ENCODE measurements at regions not wholly inside any gene's neighbourhood (a gene's known extent, or its start where the extent isn't known, plus 50 kb on each side); places are given as distances from the start of the nearest gene placed in this dataset.

DNA sequence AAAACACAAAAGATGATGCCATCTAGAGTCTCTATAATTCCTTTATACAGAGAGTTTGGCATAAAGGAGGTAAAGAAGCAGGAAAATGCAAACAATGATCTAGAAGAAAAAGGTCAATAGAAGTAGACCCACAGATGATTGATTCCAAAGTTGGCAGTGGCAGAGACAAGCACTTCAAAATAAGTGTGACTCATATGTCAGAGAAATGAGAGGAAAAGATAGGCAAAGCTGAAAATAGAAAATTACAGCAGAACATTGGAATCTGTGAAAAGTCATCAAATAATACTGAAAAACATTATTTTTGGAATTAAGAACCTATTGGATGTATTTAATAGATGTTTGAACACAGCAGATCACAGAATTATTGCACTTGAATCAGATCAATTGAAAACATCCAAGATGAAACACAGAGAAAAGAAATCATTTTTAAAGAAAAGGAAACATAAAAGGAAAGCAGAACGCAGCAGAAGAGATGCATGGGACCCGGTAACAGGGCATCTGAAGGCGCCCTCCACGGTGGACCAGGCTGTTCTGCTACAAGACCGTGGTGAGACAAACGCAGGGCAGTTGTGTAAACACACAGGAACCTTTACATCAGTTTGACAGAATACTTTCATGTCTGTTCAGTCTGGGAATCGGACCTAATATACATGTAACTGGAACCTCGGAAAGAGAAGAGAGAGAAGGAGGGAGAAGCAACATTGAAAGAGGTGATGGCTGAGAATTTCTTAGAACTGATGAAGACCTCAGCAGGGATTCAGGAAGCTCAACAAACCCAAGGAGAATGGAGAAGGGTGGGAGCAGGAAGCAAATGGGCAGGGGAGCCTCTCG lies 74.6 kb upstream of the GPC1 start:
- TF ChIP-seq, protein P1, sequence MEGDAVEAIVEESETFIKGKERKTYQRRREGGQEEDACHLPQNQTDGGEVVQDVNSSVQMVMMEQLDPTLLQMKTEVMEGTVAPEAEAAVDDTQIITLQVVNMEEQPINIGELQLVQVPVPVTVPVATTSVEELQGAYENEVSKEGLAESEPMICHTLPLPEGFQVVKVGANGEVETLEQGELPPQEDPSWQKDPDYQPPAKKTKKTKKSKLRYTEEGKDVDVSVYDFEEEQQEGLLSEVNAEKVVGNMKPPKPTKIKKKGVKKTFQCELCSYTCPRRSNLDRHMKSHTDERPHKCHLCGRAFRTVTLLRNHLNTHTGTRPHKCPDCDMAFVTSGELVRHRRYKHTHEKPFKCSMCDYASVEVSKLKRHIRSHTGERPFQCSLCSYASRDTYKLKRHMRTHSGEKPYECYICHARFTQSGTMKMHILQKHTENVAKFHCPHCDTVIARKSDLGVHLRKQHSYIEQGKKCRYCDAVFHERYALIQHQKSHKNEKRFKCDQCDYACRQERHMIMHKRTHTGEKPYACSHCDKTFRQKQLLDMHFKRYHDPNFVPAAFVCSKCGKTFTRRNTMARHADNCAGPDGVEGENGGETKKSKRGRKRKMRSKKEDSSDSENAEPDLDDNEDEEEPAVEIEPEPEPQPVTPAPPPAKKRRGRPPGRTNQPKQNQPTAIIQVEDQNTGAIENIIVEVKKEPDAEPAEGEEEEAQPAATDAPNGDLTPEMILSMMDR (IDR thresholded peaks at IDR 0.05; ENCODE audit: unreplicated experiment) = no peak
- Mint-ChIP-seq H3K27me3 (ENCODE audit: unreplicated experiment) (peaks cover 10% of the 10 kb centered on the region), H3K4me1 (ENCODE audit: unreplicated experiment) (no peaks in the 10 kb centered on the region), H3K9me3 (ENCODE audit: unreplicated experiment) (peaks cover 12% of the 10 kb centered on the region), H3K27ac (ENCODE audit: unreplicated experiment) (no peak overlapping the region), H3K4me3 (ENCODE audit: unreplicated experiment) (no peak overlapping the region), H3K36me3 (ENCODE audit: low read depth, unreplicated experiment) (peaks cover 8% of the 10 kb centered on the region)
- DNase-seq (ENCODE audit: low spot score) = no peak

DNA sequence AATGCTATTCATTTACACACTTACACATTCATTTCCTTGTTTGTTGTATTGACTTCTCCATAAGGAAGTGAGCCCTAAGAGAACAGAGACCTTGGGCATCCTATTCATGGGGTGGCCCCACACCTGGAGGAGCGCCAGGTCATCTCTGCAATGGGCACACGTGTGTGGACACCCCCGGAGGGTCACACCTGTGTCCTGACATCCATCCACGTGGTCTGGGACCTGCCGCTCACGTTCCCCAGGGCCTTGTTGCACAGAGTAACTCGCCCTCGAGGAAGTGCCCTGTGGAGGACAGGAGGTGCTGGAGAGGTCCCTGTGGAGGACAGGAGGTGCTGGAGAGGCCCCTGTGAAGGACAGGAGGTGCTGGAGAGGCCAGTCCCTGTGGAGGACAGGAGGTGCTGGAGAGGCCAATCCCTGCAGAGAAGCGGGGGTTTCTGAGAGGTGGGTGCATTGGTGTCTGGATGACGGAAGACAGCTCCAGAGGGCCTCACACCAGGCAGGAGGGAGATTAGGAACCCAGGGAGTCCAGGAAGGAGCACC lies 73.2 kb upstream of the GPC1 start:
- H3K4me1 Mint-ChIP-seq (ENCODE audit: unreplicated experiment) = no peaks in the 10 kb centered on the region
- peaks cover 8% of the 10 kb centered on the region for H3K36me3 Mint-ChIP-seq (ENCODE audit: low read depth, unreplicated experiment)
- H3K27ac Mint-ChIP-seq (ENCODE audit: unreplicated experiment) = no peak overlapping the region
- peaks cover 12% of the 10 kb centered on the region for H3K9me3 Mint-ChIP-seq (ENCODE audit: unreplicated experiment)
- no peak for DNase-seq (ENCODE audit: low spot score)
- TF ChIP-seq, protein P1 (IDR thresholded peaks at IDR 0.05; ENCODE audit: unreplicated experiment) = no peak
- H3K27me3 Mint-ChIP-seq (ENCODE audit: unreplicated experiment) = peaks cover 4% of the 10 kb centered on the region
- no peak overlapping the region for H3K4me3 Mint-ChIP-seq (ENCODE audit: unreplicated experiment)

DNA sequence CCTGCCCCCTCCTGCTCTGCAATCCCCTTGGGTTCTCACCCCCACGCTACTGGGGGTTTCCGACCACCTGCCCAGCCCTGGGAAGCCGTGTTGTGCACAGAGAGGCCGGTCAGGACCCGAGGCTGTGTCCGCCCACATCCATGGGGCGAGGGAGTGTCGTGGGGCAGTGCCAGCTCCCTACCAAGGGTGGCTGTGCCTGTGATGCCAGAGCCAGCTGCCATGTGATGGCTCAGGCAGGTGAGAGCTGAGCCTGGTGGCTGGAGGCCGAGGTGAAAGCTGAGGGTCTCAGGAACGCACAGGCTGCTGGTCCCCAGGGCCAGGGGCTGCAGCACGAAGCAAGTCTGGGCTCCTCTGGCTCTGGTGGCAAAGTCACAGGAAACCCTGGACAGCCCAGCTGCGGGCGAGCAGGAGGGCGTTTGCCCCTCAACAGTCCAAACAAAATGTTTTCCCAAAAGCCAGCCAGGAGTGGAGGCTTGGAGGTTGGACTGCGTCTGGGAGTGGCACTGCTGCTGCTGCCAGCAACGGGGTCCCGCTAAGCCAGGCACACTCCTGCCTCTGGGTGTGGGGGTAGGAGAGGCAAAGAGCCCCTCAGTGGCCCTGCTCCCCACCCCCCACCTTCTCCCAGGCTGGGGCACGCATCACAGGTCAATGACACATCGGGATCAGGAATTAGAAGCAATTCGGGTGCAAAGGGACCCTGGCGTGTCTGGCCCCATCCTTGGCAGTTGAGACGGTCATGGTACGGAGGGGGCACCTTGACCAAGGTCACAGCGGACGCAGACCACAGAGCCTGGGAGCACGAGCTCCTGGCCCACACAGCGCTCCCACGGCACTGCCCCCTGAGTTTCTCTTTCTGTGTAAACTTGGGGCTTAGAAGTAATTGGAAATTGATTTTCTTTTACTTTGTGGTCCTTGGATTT lies 72.4 kb upstream of the GPC1 start:
- Mint-ChIP-seq H3K27me3 (ENCODE audit: unreplicated experiment) (peaks cover 4% of the 10 kb centered on the region), H3K27ac (ENCODE audit: unreplicated experiment) (no peak overlapping the region), H3K4me3 (ENCODE audit: unreplicated experiment) (no peak overlapping the region), H3K36me3 (ENCODE audit: low read depth, unreplicated experiment) (peaks cover 8% of the 10 kb centered on the region), H3K9me3 (ENCODE audit: unreplicated experiment) (peaks cover 12% of the 10 kb centered on the region), H3K4me1 (ENCODE audit: unreplicated experiment) (no peaks in the 10 kb centered on the region)
- no peak for DNase-seq (ENCODE audit: low spot score)
- TF ChIP-seq, protein P1 (IDR thresholded peaks at IDR 0.05; ENCODE audit: unreplicated experiment) = no peak

DNA sequence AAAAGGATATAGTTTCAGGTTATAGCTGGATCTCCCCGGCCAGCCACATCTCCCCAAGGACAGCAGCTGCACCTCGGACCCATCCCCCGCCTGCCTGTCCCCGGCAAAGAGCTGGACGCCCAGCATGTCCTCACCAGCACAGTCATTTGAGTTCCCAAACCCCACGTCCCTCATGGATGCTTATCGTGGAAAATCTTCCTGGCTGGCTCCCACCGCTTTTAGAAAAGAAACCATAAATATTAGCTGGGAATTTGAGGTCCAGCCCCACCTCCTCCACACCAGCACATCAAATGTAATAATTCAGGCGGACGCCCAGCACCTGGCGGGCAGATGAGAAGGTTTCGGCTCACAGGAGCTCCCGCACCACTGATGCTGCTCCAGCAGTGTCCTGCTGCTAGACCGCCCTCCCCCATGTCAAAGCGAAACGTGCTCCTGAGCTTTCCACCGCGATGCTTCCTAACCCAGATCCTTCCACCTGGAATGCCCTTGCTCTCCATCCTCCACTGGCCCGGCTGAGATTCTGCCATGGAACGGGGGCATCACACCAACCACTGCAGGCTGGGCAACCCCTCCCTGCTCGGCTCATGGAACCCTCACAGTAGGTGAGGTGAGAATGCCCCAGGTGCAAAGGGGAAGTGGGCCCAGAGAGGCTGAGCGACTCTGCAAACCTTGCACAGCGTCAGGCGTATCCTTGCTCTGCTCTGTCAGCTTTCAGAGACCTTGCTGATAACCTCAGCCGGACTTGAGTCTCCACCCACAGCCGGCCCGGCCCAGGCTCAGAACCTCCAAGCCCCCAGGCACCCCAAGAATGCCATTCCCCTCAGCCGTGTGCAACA lies 71.5 kb upstream of the GPC1 start:
- Mint-ChIP-seq H3K4me3 (ENCODE audit: unreplicated experiment) (peak overlapping the region; percentile 67), H3K27me3 (ENCODE audit: unreplicated experiment) (peaks cover 4% of the 10 kb centered on the region), H3K4me1 (ENCODE audit: unreplicated experiment) (no peaks in the 10 kb centered on the region), H3K36me3 (ENCODE audit: low read depth, unreplicated experiment) (peaks cover 8% of the 10 kb centered on the region), H3K27ac (ENCODE audit: unreplicated experiment) (peak overlapping the region; percentile 63), H3K9me3 (ENCODE audit: unreplicated experiment) (peaks cover 12% of the 10 kb centered on the region)
- TF ChIP-seq, protein P1 (IDR thresholded peaks at IDR 0.05; ENCODE audit: unreplicated experiment) = no peak
- no peak for DNase-seq (ENCODE audit: low spot score)
